NCI-H82 treated with DMSO at 0.1 percent for 48 hours (cell line): ENCODE measurements at regions not wholly inside any gene's neighbourhood (a gene's known extent, or its start where the extent isn't known, plus 50 kb on each side); places are given as distances from the start of the nearest gene placed in this dataset.
"Not testable (repeated sequence)": the region's sequence is repeated elsewhere in the genome, so short reads cannot be mapped to it uniquely, and the experiment has no call there.

ENCODE experiments used
- DNase-seq: peaks from one replicate; lab custom pipeline; 2025; ENCODE audit not compliant: unreplicated experiment; lab: John Stamatoyannopoulos, UW

DNA sequence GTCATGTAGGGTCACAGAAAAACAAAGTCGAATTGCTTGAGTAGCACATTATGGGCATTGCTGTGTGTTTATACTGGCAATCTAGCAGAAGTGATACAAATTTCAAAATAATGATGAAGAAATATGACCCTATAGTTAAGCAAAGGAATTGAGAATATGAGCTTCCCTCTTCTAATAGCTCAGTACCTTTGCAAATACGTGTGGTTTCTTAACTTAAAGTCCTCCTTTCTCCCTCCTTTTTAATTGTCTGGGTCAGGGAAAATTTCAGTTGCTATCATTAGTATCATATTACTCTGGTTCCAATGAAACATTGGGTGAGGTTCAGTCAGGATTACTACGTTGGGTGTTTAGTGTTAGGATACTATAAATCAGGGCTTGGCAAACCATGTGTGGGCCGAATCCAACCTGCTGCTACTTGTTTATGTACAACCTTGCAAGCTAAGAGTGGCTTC is 166.8 kb upstream of the CARMIL1 start:
- DNase-seq = no peak

- DNase-seq = no peak
These were observed 165.7 kb upstream of the CARMIL1 start for GRCh38 chr6:25113436-25113835.

DNA sequence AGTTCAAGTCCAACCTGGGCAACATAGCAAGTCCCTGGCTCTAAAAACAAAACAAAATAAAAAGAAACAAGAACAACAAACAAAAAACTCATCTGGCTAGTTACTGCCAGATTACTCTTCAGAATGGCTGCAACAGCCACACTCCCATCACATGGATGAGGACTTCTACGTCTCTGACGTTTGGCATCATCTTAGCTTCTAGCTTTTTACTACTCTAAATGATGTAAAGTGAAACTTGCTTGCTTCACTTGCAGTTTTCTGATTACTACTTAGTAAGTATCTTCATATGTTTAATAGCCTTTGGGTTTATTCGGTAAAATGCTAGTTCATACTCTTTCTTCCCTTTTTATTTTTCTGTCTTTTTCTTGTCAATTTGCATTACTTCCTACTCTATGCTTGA is 161.1 kb upstream of the CARMIL1 start:
- no peak for DNase-seq

DNA sequence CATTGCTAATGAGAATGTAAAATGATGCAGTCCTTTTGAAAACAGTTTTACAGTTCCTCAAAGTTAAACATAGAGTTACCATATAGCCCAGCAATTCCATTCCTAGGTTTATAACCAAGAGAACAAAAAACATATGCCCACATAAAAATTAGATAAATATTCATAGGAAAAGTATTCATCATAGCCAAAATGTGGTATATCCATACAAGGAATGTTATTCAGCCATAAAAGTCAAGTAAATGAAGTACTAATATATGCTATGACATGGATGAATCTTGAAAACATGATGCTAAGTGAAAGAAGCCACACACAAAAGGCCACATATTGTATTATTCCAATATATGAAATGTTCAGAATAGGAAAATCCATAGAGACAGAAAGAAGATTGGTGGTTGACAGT is 158.0 kb upstream of the CARMIL1 start:
- DNase-seq = no peak

- DNase-seq = no peak
These were observed 157.2 kb upstream of the CARMIL1 start for GRCh38 chr6:25122001-25122400.

- DNase-seq = no peak
These were observed 156.4 kb upstream of the CARMIL1 start for GRCh38 chr6:25122622-25123237.

- DNase-seq = no peak
These were observed 154.9 kb upstream of the CARMIL1 start for GRCh38 chr6:25124216-25124715.

GRCh38 chr6:25125736-25126135 is 153.4 kb upstream of the CARMIL1 start:
- DNase-seq = no peak

DNA sequence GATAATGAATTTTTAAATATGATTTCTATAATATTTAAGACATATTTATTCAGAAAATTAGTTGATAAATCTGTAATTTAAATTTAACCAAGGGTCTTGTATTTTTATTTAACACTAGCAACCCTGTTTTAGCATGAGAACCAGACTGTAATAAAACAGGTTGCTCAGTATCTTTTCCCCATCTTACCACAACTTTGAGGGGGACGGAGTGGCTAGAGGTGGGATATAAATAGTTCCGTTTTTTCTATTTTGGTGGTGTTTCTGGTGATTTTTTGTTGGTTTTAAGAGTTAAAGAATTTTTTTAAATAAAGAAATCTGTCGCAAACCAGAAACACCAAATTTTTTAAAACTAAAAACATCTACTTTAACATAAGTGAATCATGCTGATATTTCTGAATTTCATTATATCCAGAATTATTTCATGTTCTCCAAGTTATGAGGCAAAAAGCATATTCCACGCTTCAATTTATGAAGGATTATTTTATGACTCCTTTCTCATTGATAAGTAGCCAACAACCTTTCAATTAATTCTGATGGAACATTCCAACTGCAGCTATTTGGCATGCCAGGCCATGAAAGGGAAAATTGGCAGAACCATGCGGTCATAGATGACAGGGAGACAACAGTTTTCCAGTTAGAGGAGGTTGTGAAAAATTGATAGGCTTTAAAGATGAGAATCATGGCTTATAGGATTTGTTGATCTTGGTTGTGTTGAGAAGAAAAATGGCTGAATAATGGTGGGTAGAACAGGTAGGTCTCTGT is 151.9 kb upstream of the CARMIL1 start:
- DNase-seq = no peak

DNA sequence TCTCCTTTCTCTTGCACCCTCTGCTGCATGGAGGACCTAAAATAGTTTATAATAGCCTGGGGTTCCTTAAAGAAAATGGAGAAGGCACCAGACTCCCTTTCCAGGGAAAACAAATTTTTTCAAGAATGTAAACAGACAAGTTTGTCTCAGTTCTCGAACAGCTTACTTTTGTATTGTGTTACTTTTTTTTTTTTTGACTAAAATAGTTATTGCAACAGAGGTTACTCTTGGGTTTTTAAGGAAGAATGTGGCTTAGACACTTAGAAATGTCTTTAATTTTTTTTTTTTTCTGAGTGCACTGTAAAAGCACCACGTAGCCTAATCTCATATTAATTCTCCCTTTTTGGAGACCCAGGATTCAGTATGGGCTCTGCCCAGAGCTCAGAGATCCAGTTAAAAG is 148.7 kb upstream of the CARMIL1 start:
- no peak for DNase-seq

GRCh38 chr6:25132934-25133333 is 146.2 kb upstream of the CARMIL1 start:
- DNase-seq = no peak

DNA sequence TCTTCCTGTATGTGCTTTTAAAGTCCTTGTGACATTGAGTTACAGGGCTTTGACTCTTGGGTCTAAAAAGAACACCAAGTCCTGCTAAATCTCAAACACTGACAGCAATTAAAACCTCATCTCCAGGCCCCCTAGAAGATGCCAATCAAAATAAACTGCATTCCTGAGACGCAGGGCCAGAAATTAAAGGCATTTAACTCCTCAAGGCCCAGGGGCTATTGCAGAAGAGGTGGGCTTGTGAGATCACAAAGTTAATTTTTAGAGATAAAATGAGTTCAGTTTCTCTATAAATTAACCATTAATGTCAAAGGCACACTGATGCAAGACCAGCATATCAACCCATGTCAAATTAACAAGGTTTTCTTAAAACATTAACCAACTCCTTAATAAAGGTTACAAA is 145.6 kb upstream of the CARMIL1 start:
- no peak for DNase-seq

- no peak for DNase-seq
These were observed 142.3 kb upstream of the CARMIL1 start for GRCh38 chr6:25136854-25137253.

DNA sequence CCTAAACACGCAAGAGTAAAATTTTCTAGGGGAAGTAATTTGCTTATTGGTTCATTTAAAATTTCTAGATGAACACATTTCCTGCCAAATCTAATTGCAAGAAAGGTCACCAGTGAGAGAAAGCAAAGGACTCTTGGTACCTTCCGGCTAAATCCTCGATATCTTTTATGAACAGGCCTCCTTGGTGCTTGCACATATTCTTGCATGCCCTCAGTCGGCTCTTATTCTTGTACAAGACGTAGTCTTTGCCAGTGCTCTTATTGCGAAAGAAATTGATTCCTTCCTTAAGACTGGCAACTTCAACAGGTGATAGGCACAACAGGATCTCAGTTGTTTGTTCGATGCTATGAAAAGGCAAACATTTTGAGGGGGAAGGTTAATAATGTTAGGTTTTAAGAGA is 141.7 kb upstream of the CARMIL1 start:
- no peak for DNase-seq

DNA sequence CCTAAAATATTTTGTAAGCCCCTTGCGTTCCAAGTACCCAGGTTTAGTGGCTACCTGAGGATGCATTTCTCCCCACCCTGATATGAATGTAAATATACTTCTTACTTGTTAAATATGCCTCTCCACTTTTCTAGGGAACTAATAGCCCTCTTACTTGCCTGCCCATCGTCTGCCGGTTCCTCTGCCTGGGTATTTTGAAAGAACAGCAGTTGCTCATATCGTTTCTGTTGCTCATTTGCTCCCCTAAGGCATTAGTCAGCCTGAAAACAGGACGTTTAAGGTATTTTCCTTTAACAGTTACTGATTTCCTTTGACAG is 141.3 kb upstream of the CARMIL1 start:
- DNase-seq = no peak

DNA sequence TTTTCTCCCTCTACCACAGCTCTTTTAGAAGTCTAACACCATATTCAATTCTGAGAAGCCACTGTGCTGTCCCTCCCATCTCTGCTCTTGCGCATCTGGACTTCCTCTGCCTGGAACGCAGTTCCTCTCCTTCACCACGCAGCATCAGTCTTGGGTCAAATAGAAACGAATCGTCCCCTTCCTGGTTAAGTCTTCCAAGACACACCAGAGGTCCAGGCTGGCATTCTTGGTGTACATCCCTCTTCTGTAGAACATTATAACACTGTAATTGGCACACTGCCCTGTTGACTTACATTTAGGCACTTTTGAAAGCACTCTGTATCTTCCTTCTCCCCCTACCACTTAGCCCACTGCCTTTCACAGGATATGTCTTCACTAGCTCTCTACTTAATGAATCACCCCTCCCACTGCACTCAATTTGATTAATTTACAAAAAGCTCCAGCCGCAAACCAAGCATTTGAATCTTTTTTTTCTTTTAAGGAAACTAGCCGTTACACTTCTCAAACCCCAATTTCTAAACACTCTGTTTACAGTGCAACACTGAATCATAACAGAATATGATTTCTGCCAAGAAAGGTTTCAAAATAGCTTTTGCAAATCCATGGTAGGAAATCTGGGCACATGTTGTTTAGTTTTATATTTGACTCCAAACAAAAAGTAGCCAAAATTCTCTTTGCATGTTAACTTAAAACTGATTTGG is 140.8 kb upstream of the CARMIL1 start:
- no peak for DNase-seq

GRCh38 chr6:25138934-25139415 is 140.2 kb upstream of the CARMIL1 start:
- DNase-seq = no peak

- not testable (repeated sequence) for DNase-seq
These were observed 139.6 kb upstream of the CARMIL1 start for GRCh38 chr6:25139608-25140007.

DNA sequence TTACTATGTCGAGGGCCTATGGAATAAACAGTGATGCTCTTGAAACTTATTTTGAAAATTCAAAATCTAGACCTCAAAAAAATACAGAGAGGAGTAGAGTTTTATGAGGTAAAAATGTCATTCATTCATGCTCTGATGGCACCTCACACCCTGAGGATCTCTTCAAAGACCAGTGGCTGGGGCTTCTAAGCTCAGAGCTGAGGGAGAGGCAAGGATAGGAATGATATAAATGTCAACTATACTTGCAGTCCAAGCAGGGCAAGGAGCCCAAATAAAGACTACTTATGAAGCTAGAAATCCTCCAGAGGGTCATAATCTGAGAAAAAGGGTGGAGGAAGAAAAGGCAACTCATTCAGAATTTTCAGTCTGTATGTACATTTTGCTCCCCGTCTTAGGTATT is 136.7 kb upstream of the CARMIL1 start:
- no peak for DNase-seq

- no peak for DNase-seq
These were observed 134.3 kb upstream of the CARMIL1 start for GRCh38 chr6:25144919-25145318.

GRCh38 chr6:25147223-25147622 is 132.0 kb upstream of the CARMIL1 start:
- no peak for DNase-seq

DNA sequence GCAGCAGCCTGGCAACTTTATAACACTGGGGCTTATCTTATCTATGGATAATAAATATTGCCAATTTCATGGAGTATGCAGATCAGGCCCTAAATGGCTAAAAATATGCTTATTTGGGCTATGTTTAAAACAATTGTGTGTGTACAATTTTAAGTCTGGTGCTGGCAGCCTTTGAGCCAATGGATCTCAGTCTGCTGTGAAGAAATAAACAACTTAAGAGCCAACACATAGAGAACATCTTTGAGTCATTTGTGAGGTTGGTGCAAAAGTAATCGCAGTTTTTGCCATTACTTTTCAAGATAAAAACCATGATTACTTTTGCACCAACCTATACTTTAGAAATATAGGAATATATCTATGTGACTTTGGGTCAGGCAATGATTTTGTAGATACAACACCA is 129.1 kb upstream of the CARMIL1 start:
- DNase-seq = no peak
